ENCODE measurements at regions not wholly inside any gene's neighbourhood (a gene's known extent, or its start where the extent isn't known, plus 50 kb on each side); places are given as distances from the start of the nearest gene placed in this dataset.
"Not testable (repeated sequence)": the region's sequence is repeated elsewhere in the genome, so short reads cannot be mapped to it uniquely, and the experiment has no call there.

DNA sequence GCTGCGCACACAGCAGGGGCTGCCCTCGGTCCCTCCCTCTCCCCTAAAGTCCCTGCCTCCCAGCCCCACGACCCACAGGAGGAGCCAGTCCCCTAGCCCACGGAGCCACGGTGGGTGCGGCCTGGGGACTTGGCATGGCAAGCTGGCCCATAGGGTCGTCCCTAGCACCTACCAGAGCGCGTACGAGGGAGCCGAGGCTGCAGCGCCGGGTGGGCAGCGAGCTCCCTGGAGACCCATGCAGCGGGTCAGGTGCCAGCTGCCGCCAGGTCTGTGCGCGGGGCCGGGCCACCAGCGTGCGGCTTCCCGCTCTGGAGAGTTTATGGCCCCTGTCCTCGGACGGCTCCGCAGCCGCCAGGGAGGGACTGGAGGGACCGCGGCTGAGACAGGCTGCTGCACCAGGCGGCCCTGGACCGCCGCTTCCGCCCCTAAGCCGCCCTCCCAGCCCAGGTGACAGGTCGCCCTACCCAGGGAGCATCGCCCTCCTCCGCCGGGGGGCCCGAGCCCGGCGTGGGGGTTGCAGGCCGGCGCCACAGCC lies 273.6 kb downstream of the CCDC74A start (continued):
- no peak for TF ChIP-seq TARDBP (IDR thresholded peaks at IDR 0.05; ENCODE audit: borderline replicate concordance)
- no peak for TF ChIP-seq POLR2AphosphoS2 (IDR thresholded peaks at IDR 0.05; ENCODE audit: low read depth, low read length)
- no peak for TF ChIP-seq CREB1 (IDR thresholded peaks at IDR 0.05; ENCODE audit: low read depth)

DNA sequence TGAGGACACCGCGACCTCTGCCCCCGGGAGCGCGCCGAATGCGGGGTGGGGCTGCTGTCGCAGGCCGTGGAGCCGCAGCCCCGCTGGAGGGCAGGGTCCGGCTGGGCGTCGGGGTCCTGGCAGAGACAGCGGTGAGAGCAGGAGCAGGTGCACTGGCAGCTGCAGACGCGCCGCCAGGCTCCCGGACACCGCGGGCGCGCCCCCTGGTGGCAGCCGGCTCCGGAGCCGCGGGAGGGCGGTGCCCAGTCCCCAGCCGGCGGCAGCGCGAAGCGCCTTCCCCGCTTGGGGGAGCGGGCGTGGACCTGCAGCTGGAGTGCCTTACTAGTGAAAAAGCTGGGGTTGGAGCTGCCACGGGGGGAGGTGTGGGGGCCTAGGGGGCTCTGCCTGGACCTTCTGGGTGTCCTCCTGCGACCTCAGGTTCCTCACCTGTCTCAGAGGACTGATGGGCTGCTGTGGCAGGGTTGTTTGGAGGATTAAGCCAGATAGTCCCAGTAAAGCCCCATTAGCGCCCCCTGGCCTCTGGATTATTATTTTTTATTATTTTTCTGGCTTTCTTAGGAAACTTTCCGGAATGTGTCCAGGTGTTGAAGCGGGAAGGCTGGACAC lies 274.2 kb downstream of the CCDC74A start:
- peak overlapping the region; percentile 60 for H2AFZ ChIP-seq (ENCODE audit: control insufficient read depth, low read depth, low read length)
- not testable (repeated sequence) for H3K9me3 ChIP-seq (replicated peaks; ENCODE audit: control insufficient read depth, insufficient read depth, low read length); H3K27ac ChIP-seq (ENCODE audit: control insufficient read depth, insufficient read depth); H3K9ac ChIP-seq (ENCODE audit: control insufficient read depth, insufficient read depth, low read length); FAIRE-seq; H3K27me3 ChIP-seq (replicated peaks in 1 of 2; ENCODE audit: control insufficient read depth in 2 of 2, insufficient read depth in 2 of 2, low read length in 1 of 2); H4K20me1 ChIP-seq (ENCODE audit: control insufficient read depth, insufficient read depth); H3K79me2 ChIP-seq (ENCODE audit: control insufficient read depth, insufficient read depth, low read length); H3K36me3 ChIP-seq (ENCODE audit: control insufficient read depth in 2 of 2, insufficient read depth in 2 of 2, low read length in 1 of 2); H3K4me1 ChIP-seq (ENCODE audit: control insufficient read depth, insufficient read depth, low read length); BruUV-seq (replicated peaks)
- H3K4me3 ChIP-seq: peak overlapping the region; percentile 13; the same call in 1 of the 2 replicates
- RAD21 ChIA-PET (ENCODE audit: unreplicated experiment): interaction anchor here (0.7 to 2.2 kb wide), 5 partner anchors 117 to 1469 kb away, joined by 3 to 15 read pairs (median 4); no protein-coding TSS in a partner anchor
- DNase-seq (ENCODE audit: low read depth, low spot score) (peak; percentile 7), ATAC-seq (peak; percentile 99)
- POLR2A ChIA-PET: interaction anchor here (0.6 kb wide), 1 partner anchor 128 kb away, joined by 5 read pairs; no protein-coding TSS in a partner anchor
- intact Hi-C loops (cut with micrococcal nuclease; ENCODE audit: unreplicated experiment) (loop anchor here (2.0 kb wide), 3 partner anchors 127 to 1469 kb away; no protein-coding TSS in a partner anchor), in situ Hi-C loops (cut with MboI) (loop anchor here (10.0 to 25.0 kb wide), 2 partner anchors 127 to 1465 kb away; partner anchors contain the start of gene IMP4)
- CTCF ChIA-PET: interaction anchor here (0.6 to 3.9 kb wide), 8 partner anchors 112 to 1471 kb away, joined by 3 to 35 read pairs (median 3); no protein-coding TSS in a partner anchor
- WGBS (ENCODE audit: insufficient coverage, insufficient replicate concordance, low lambda C conversion rate, missing lambda C conversion rate): 55% methylated on average over 41 of the region's 41 CpGs
- SMC1A ChIA-PET (ENCODE audit: uncharacterized antibody, unreplicated experiment): interaction anchor here (0.8 to 1.7 kb wide), 3 partner anchors 116 to 129 kb away, joined by 3 to 9 read pairs (median 4); no protein-coding TSS in a partner anchor
- peak overlapping the region; percentile 54; the same call in 1 of the 2 replicates for H3K4me2 ChIP-seq (ENCODE audit: control insufficient read depth, insufficient read depth)
- 0 out of 2 replicates have a peak, but pooled peaks have one; percentile 34 for TF ChIP-seq YY1 (IDR thresholded peaks at IDR 0.05; ENCODE audit: low read depth, low read length)
- TF ChIP-seq TCF12 (IDR thresholded peaks at IDR 0.05; ENCODE audit: low read depth, low read length): peak; percentile 84
- 0 out of 2 replicates have a peak, but pooled peaks have one; percentile 37 for TF ChIP-seq NR2F1 (conservative IDR thresholded peaks at IDR 0.05)
- TF ChIP-seq, protein P1, sequence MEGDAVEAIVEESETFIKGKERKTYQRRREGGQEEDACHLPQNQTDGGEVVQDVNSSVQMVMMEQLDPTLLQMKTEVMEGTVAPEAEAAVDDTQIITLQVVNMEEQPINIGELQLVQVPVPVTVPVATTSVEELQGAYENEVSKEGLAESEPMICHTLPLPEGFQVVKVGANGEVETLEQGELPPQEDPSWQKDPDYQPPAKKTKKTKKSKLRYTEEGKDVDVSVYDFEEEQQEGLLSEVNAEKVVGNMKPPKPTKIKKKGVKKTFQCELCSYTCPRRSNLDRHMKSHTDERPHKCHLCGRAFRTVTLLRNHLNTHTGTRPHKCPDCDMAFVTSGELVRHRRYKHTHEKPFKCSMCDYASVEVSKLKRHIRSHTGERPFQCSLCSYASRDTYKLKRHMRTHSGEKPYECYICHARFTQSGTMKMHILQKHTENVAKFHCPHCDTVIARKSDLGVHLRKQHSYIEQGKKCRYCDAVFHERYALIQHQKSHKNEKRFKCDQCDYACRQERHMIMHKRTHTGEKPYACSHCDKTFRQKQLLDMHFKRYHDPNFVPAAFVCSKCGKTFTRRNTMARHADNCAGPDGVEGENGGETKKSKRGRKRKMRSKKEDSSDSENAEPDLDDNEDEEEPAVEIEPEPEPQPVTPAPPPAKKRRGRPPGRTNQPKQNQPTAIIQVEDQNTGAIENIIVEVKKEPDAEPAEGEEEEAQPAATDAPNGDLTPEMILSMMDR (IDR thresholded peaks at IDR 0.05 in 2 of 3, conservative IDR thresholded peaks at IDR 0.05 in 1 of 3; ENCODE audit: control insufficient read depth in 2 of 3, extremely low read depth in 1 of 3, insufficient read depth in 1 of 3, low read depth in 3 of 3, low read length in 3 of 3): peak; percentile 48 to 63 (median 49); a peak in 5 of 6 replicates
- peak; percentile 49; the same call in 1 of the 2 replicates for TF ChIP-seq LARP7 (IDR thresholded peaks at IDR 0.05)
- TF ChIP-seq SMC3 (IDR thresholded peaks at IDR 0.05; ENCODE audit: borderline replicate concordance, low read length): peak; percentile 66
- TF ChIP-seq DPF2 (IDR thresholded peaks at IDR 0.05): 0 out of 2 replicates have a peak, but pooled peaks have one; percentile 24
- TF ChIP-seq, protein P2, sequence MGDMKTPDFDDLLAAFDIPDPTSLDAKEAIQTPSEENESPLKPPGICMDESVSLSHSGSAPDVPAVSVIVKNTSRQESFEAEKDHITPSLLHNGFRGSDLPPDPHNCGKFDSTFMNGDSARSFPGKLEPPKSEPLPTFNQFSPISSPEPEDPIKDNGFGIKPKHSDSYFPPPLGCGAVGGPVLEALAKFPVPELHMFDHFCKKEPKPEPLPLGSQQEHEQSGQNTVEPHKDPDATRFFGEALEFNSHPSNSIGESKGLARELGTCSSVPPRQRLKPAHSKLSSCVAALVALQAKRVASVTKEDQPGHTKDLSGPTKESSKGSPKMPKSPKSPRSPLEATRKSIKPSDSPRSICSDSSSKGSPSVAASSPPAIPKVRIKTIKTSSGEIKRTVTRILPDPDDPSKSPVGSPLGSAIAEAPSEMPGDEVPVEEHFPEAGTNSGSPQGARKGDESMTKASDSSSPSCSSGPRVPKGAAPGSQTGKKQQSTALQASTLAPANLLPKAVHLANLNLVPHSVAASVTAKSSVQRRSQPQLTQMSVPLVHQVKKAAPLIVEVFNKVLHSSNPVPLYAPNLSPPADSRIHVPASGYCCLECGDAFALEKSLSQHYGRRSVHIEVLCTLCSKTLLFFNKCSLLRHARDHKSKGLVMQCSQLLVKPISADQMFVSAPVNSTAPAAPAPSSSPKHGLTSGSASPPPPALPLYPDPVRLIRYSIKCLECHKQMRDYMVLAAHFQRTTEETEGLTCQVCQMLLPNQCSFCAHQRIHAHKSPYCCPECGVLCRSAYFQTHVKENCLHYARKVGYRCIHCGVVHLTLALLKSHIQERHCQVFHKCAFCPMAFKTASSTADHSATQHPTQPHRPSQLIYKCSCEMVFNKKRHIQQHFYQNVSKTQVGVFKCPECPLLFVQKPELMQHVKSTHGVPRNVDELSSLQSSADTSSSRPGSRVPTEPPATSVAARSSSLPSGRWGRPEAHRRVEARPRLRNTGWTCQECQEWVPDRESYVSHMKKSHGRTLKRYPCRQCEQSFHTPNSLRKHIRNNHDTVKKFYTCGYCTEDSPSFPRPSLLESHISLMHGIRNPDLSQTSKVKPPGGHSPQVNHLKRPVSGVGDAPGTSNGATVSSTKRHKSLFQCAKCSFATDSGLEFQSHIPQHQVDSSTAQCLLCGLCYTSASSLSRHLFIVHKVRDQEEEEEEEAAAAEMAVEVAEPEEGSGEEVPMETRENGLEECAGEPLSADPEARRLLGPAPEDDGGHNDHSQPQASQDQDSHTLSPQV (IDR thresholded peaks at IDR 0.05): 0 out of 2 replicates have a peak, but pooled peaks have one; percentile 31
